Chondrocyte (in vitro differentiated cells): ENCODE measurements at regions not wholly inside any gene's neighbourhood (a gene's known extent, or its start where the extent isn't known, plus 50 kb on each side); places are given as distances from the start of the nearest gene placed in this dataset.

ENCODE experiments used
- DNase-seq: peaks from one replicate; pipeline ENCODE4 v3.0.0; 2021; ENCODE audit warnings: mixed read lengths, low spot score
- H3K27ac Mint-ChIP-seq: one replicate; pipeline ENCODE4 v1.8.0; 2021; ENCODE audit warnings: mild to moderate bottlenecking, moderate library complexity, mixed read lengths; ENCODE audit not compliant: unreplicated experiment
- H3K27me3 Mint-ChIP-seq: 2 replicates; pipeline ENCODE4 v1.8.0; 2021; ENCODE audit warnings: low read depth, mixed read lengths
- H3K36me3 Mint-ChIP-seq: 2 replicates; pipeline ENCODE4 v1.8.0; 2021; ENCODE audit warnings: low read depth, mixed read lengths
- H3K4me1 Mint-ChIP-seq: 2 replicates; pipeline ENCODE4 v1.8.0; 2021; ENCODE audit warnings: low read depth, mild to moderate bottlenecking, mixed read lengths
- H3K4me3 Mint-ChIP-seq: one replicate; pipeline ENCODE4 v1.8.0; 2021; ENCODE audit warnings: mild to moderate bottlenecking, moderate library complexity, mixed read lengths; ENCODE audit not compliant: unreplicated experiment
- H3K9me3 Mint-ChIP-seq: 2 replicates; pipeline ENCODE4 v1.8.0; 2021; ENCODE audit warnings: low read depth, mixed read lengths
- CTCF ChIP-seq: fragments of 200-600 bp; sonication (generic); IDR thresholded peaks from 2 replicates; pipeline ENCODE4 v1.5.0; 2021; ENCODE audit warnings: antibody characterized with exemption, mild to moderate bottlenecking, moderate library complexity

GRCh38 chr21:20373031-20373430 lies 625.2 kb upstream of the NCAM2 start:
- no peak for TF ChIP-seq CTCF
- DNase-seq = no peak
- Mint-ChIP-seq H3K27ac (peak overlapping the region; percentile 82), H3K36me3 (no peaks in the 10 kb centered on the region), H3K9me3 (no peaks in the 10 kb centered on the region), H3K4me3 (peak overlapping the region; percentile 52), H3K27me3 (no peaks in the 10 kb centered on the region), H3K4me1 (peaks cover 13% of the 10 kb centered on the region)

DNA sequence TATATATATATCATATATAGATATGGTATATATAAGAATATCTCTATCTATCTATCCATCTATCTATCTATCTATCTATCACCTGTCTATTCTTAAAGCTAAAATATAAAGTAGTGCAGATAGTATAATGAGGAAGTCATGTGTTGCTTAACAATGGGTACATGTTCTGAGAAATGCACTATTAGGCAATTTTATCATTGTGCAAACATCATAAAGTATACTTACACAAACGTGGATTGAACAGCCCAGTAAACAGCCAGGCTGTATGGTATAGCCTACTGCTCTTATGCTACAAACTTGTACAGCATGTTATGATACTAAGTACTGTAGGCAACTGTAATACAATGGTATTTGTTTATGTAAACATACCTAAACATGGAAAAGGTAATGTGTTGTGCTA lies 621.0 kb upstream of the NCAM2 start:
- no peak for DNase-seq
- H3K36me3 Mint-ChIP-seq = no peaks in the 10 kb centered on the region
- no peak for TF ChIP-seq CTCF
- H3K4me3 Mint-ChIP-seq = no peak overlapping the region
- H3K27ac Mint-ChIP-seq = no peak overlapping the region
- peaks cover 9% of the 10 kb centered on the region for H3K9me3 Mint-ChIP-seq
- peaks cover 13% of the 10 kb centered on the region for H3K4me1 Mint-ChIP-seq
- H3K27me3 Mint-ChIP-seq = no peaks in the 10 kb centered on the region

- Mint-ChIP-seq H3K27me3 (no peaks in the 10 kb centered on the region), H3K4me1 (no peaks in the 10 kb centered on the region), H3K36me3 (peaks cover 2% of the 10 kb centered on the region), H3K27ac (no peak overlapping the region), H3K9me3 (peaks cover 23% of the 10 kb centered on the region), H3K4me3 (no peak overlapping the region)
- no peak for DNase-seq
- TF ChIP-seq CTCF = no peak
Observed at GRCh38 chr21:20388400-20388799, 609.8 kb upstream of the NCAM2 start.

GRCh38 chr21:20396798-20397197 lies 601.4 kb upstream of the NCAM2 start:
- Mint-ChIP-seq H3K36me3 (no peaks in the 10 kb centered on the region), H3K4me3 (no peak overlapping the region), H3K27ac (no peak overlapping the region), H3K9me3 (peaks cover 5% of the 10 kb centered on the region), H3K27me3 (no peaks in the 10 kb centered on the region), H3K4me1 (peaks cover 9% of the 10 kb centered on the region)
- no peak for TF ChIP-seq CTCF
- peak; percentile 72 for DNase-seq

GRCh38 chr21:20404915-20405314 lies 593.3 kb upstream of the NCAM2 start:
- H3K4me3 Mint-ChIP-seq = no peak overlapping the region
- no peak overlapping the region for H3K27ac Mint-ChIP-seq
- no peaks in the 10 kb centered on the region for H3K36me3 Mint-ChIP-seq
- no peak for TF ChIP-seq CTCF
- peaks cover 20% of the 10 kb centered on the region for H3K9me3 Mint-ChIP-seq
- no peaks in the 10 kb centered on the region for H3K4me1 Mint-ChIP-seq
- DNase-seq = no peak
- no peaks in the 10 kb centered on the region for H3K27me3 Mint-ChIP-seq
